ENCODE measurements at regions not wholly inside any gene's neighbourhood (a gene's known extent, or its start where the extent isn't known, plus 50 kb on each side); places are given as distances from the start of the nearest gene placed in this dataset.

GRCh38 chr15:57821826-57822225, 115.3 kb downstream of the POLR2M start:
- Histone ChIP-seq H3K27me3 (ENCODE audit: control insufficient read depth, insufficient read depth, low read length) (no peaks in the 10 kb centered on the region), H3K9me3 (ENCODE audit: control insufficient read depth, insufficient read depth, low read depth, low read length) (no peaks in the 10 kb centered on the region), H3K4me1 (ENCODE audit: control insufficient read depth, insufficient read depth, low read length) (no peaks in the 10 kb centered on the region), H3K36me3 (ENCODE audit: control insufficient read depth, insufficient read depth, low read length) (no peaks in the 10 kb centered on the region), H3K27ac (ENCODE audit: low read length) (no peak overlapping the region), H3K4me3 (ENCODE audit: low read depth in 2 of 2, low read length in 2 of 2) (no peak overlapping the region)
- no TSS peak for BruUV-seq (replicated peaks)
- intact Hi-C loops (cut with micrococcal nuclease; ENCODE audit: unreplicated experiment): no loop called here
- in situ Hi-C loops (cut with HindIII; ENCODE audit: low pct_unique_long_range_greater_than_20kb, low sequenced_read_pairs): no loop called here
- POLR2A ChIA-PET: no interaction called here
- TF ChIP-seq TCF7L2 (IDR thresholded peaks at IDR 0.05; ENCODE audit: low read depth, low read length): no peak
- no peak for TF ChIP-seq POLR2AphosphoS5 (IDR thresholded peaks at IDR 0.05; ENCODE audit: low read depth, low read length)
- no peak for TF ChIP-seq CTCF (IDR thresholded peaks at IDR 0.05)
- TF ChIP-seq REST (IDR thresholded peaks at IDR 0.05; ENCODE audit: insufficient read depth in 1 of 2, low read depth in 2 of 2, low read length in 1 of 2): no peak
- no peak for TF ChIP-seq SIN3A (IDR thresholded peaks at IDR 0.05; ENCODE audit: borderline replicate concordance, insufficient read depth, low read depth, low read length)
- no peak for ATAC-seq
- no peak for DNase-seq (ENCODE audit: low read depth, low spot score)
- CTCF ChIA-PET: interaction anchor here (0.6 kb wide), 1 partner anchor 70 kb away, joined by 3 read pairs; no protein-coding TSS in a partner anchor

GRCh38 chr15:57823325-57823882, 116.9 kb downstream of the POLR2M start:
- no peaks in the 10 kb centered on the region for H3K4me1 ChIP-seq (ENCODE audit: control insufficient read depth, insufficient read depth, low read length)
- TF ChIP-seq REST (IDR thresholded peaks at IDR 0.05; ENCODE audit: insufficient read depth in 1 of 2, low read depth in 2 of 2, low read length in 1 of 2) (no peak), SIN3A (IDR thresholded peaks at IDR 0.05; ENCODE audit: borderline replicate concordance, insufficient read depth, low read depth, low read length) (no peak)
- no peaks in the 10 kb centered on the region for H3K36me3 ChIP-seq (ENCODE audit: control insufficient read depth, insufficient read depth, low read length)
- no TSS peak for BruUV-seq (replicated peaks)
- H3K27me3 ChIP-seq (ENCODE audit: control insufficient read depth, insufficient read depth, low read length): no peaks in the 10 kb centered on the region
- in situ Hi-C loops (cut with HindIII; ENCODE audit: low pct_unique_long_range_greater_than_20kb, low sequenced_read_pairs): no loop called here
- POLR2A ChIA-PET: no interaction called here
- ATAC-seq (no peak), DNase-seq (ENCODE audit: low read depth, low spot score) (no peak)
- no peaks in the 10 kb centered on the region for H3K9me3 ChIP-seq (ENCODE audit: control insufficient read depth, insufficient read depth, low read depth, low read length)
- intact Hi-C loops (cut with micrococcal nuclease; ENCODE audit: unreplicated experiment): no loop called here
- no peak overlapping the region for H3K27ac ChIP-seq (ENCODE audit: low read length)
- H3K4me3 ChIP-seq (ENCODE audit: low read depth in 2 of 2, low read length in 2 of 2): no peak overlapping the region
- CTCF ChIA-PET: no interaction called here

Measured in Panc1 (cell line).